ENCODE measurements at regions not wholly inside any gene's neighbourhood (a gene's known extent, or its start where the extent isn't known, plus 50 kb on each side); places are given as distances from the start of the nearest gene placed in this dataset.

- H3K4me3 ChIP-seq: no peak overlapping the region
- intact Hi-C loops (cut with DNase I): no loop called here
- WGBS: 74% methylated on average over 4 of the region's 4 CpGs
- H3K9me3 ChIP-seq: no peaks in the 10 kb centered on the region
- no peaks in the 10 kb centered on the region for H3K4me1 ChIP-seq
- no peak for TF ChIP-seq POLR2AphosphoS5 (IDR thresholded peaks at IDR 0.05)
- TF ChIP-seq POLR2A (IDR thresholded peaks at IDR 0.05; ENCODE audit: low read depth): no peak
- no peak for TF ChIP-seq EP300 (IDR thresholded peaks at IDR 0.05)
- TF ChIP-seq, protein P1, sequence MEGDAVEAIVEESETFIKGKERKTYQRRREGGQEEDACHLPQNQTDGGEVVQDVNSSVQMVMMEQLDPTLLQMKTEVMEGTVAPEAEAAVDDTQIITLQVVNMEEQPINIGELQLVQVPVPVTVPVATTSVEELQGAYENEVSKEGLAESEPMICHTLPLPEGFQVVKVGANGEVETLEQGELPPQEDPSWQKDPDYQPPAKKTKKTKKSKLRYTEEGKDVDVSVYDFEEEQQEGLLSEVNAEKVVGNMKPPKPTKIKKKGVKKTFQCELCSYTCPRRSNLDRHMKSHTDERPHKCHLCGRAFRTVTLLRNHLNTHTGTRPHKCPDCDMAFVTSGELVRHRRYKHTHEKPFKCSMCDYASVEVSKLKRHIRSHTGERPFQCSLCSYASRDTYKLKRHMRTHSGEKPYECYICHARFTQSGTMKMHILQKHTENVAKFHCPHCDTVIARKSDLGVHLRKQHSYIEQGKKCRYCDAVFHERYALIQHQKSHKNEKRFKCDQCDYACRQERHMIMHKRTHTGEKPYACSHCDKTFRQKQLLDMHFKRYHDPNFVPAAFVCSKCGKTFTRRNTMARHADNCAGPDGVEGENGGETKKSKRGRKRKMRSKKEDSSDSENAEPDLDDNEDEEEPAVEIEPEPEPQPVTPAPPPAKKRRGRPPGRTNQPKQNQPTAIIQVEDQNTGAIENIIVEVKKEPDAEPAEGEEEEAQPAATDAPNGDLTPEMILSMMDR (IDR thresholded peaks at IDR 0.05): no peak
- H3K27me3 ChIP-seq: no peaks in the 10 kb centered on the region
- no peak overlapping the region for H3K27ac ChIP-seq (replicated peaks in 1 of 4)
- no peaks in the 10 kb centered on the region for H3K36me3 ChIP-seq
- DNase-seq (ENCODE audit: extremely low spot score): no peak
Observed at GRCh38 chr13:46947425-46948191, 50.8 kb upstream of the HTR2A start.

Small RNAs in the stretch of these regions (small RNA-seq; reads per million reads assigned to genes)
- 0 reads per million in 3 donors for gene GNG5P5
- gene RN7SL700P: 0 reads per million in 3 donors

Data from esophagus muscularis mucosa (tissue), 4 donors.